ENCODE measurements at regions not wholly inside any gene's neighbourhood (a gene's known extent, or its start where the extent isn't known, plus 50 kb on each side); places are given as distances from the start of the nearest gene placed in this dataset.

GRCh38 chr21:38996355-38996754 is 186.9 kb downstream of the PSMG1 start:
- Histone ChIP-seq H3K4me1 (ENCODE audit: low read length) (no peaks in the 10 kb centered on the region), H3K9ac (ENCODE audit: low read length) (no peak overlapping the region), H3K79me2 (ENCODE audit: low read length) (no peaks in the 10 kb centered on the region), H3K4me2 (ENCODE audit: low read depth, low read length) (no peak overlapping the region), H3K36me3 (replicated peaks; ENCODE audit: insufficient read depth, low read length) (no peaks in the 10 kb centered on the region), H4K20me1 (ENCODE audit: insufficient read depth, low read length) (no peaks in the 10 kb centered on the region), H3F3A (ENCODE audit: insufficient read depth, low read length) (no peaks in the 10 kb centered on the region), H3K27ac (ENCODE audit: low read length) (no peak overlapping the region), H3K4me3 (ENCODE audit: low read length) (no peak overlapping the region), H3K27me3 (replicated peaks; ENCODE audit: insufficient read depth, low read length) (peaks cover 21% of the 10 kb centered on the region; the same call in 1 of the 2 replicates), H3K9me2 (replicated peaks; ENCODE audit: insufficient read depth, low read length) (no peaks in the 10 kb centered on the region), H3K9me3 (replicated peaks; ENCODE audit: insufficient read depth, low read length) (no peaks in the 10 kb centered on the region), H2AFZ (ENCODE audit: low read length) (no peak overlapping the region)
- DNase-seq = no peak
- TF ChIP-seq EZH2phosphoT487 (IDR thresholded peaks at IDR 0.05; ENCODE audit: low read length) = no peak
- TF ChIP-seq EZH2 (optimal IDR thresholded peaks at IDR 0.05; ENCODE audit: low read depth, low read length) = no peak
- TF ChIP-seq CTCF (IDR thresholded peaks at IDR 0.05; ENCODE audit: low read length) = no peak

GRCh38 chr21:38995731-38996130 is 187.5 kb downstream of the PSMG1 start:
- H3F3A ChIP-seq (ENCODE audit: insufficient read depth, low read length) = no peaks in the 10 kb centered on the region
- H3K4me1 ChIP-seq (ENCODE audit: low read length) = no peaks in the 10 kb centered on the region
- no peaks in the 10 kb centered on the region for H3K36me3 ChIP-seq (replicated peaks; ENCODE audit: insufficient read depth, low read length)
- no peak overlapping the region for H3K4me2 ChIP-seq (ENCODE audit: low read depth, low read length)
- TF ChIP-seq EZH2 (optimal IDR thresholded peaks at IDR 0.05; ENCODE audit: low read depth, low read length) = no peak
- no peak for TF ChIP-seq CTCF (IDR thresholded peaks at IDR 0.05; ENCODE audit: low read length)
- no peak for TF ChIP-seq EZH2phosphoT487 (IDR thresholded peaks at IDR 0.05; ENCODE audit: low read length)
- H3K9me3 ChIP-seq (replicated peaks; ENCODE audit: insufficient read depth, low read length) = no peaks in the 10 kb centered on the region
- peaks cover 26% of the 10 kb centered on the region; the same call in 1 of the 2 replicates for H3K27me3 ChIP-seq (replicated peaks; ENCODE audit: insufficient read depth, low read length)
- H4K20me1 ChIP-seq (ENCODE audit: insufficient read depth, low read length) = no peaks in the 10 kb centered on the region
- no peak overlapping the region for H2AFZ ChIP-seq (ENCODE audit: low read length)
- H3K27ac ChIP-seq (ENCODE audit: low read length) = no peak overlapping the region
- H3K9ac ChIP-seq (ENCODE audit: low read length) = no peak overlapping the region
- H3K79me2 ChIP-seq (ENCODE audit: low read length) = no peaks in the 10 kb centered on the region
- no peak overlapping the region for H3K4me3 ChIP-seq (ENCODE audit: low read length)
- no peak for DNase-seq
- H3K9me2 ChIP-seq (replicated peaks; ENCODE audit: insufficient read depth, low read length) = no peaks in the 10 kb centered on the region

- Histone ChIP-seq H3K27ac (ENCODE audit: low read length) (no peak overlapping the region), H3K4me1 (ENCODE audit: low read length) (no peaks in the 10 kb centered on the region), H3K9ac (ENCODE audit: low read length) (no peak overlapping the region), H3K4me2 (ENCODE audit: low read depth, low read length) (no peak overlapping the region), H3K4me3 (ENCODE audit: low read length) (no peak overlapping the region), H3K9me3 (replicated peaks; ENCODE audit: insufficient read depth, low read length) (no peaks in the 10 kb centered on the region), H3K9me2 (replicated peaks; ENCODE audit: insufficient read depth, low read length) (no peaks in the 10 kb centered on the region), H4K20me1 (ENCODE audit: insufficient read depth, low read length) (no peaks in the 10 kb centered on the region), H3F3A (ENCODE audit: insufficient read depth, low read length) (no peaks in the 10 kb centered on the region), H2AFZ (ENCODE audit: low read length) (no peak overlapping the region), H3K27me3 (replicated peaks; ENCODE audit: insufficient read depth, low read length) (peaks cover 31% of the 10 kb centered on the region; the same call in 1 of the 2 replicates), H3K36me3 (replicated peaks; ENCODE audit: insufficient read depth, low read length) (no peaks in the 10 kb centered on the region), H3K79me2 (ENCODE audit: low read length) (no peaks in the 10 kb centered on the region)
- no peak for TF ChIP-seq EZH2 (optimal IDR thresholded peaks at IDR 0.05; ENCODE audit: low read depth, low read length)
- no peak for DNase-seq
Observed at GRCh38 chr21:38995071-38995669, 188.1 kb downstream of the PSMG1 start.

- no peaks in the 10 kb centered on the region for H3K79me2 ChIP-seq (ENCODE audit: low read length)
- no peaks in the 10 kb centered on the region for H3F3A ChIP-seq (ENCODE audit: insufficient read depth, low read length)
- DNase-seq = no peak
- H3K4me3 ChIP-seq (ENCODE audit: low read length) = no peak overlapping the region
- H3K4me2 ChIP-seq (ENCODE audit: low read depth, low read length) = no peak overlapping the region
- TF ChIP-seq EZH2 (optimal IDR thresholded peaks at IDR 0.05; ENCODE audit: low read depth, low read length) (no peak), CTCF (IDR thresholded peaks at IDR 0.05; ENCODE audit: low read length) (no peak), EZH2phosphoT487 (IDR thresholded peaks at IDR 0.05; ENCODE audit: low read length) (no peak)
- H3K9ac ChIP-seq (ENCODE audit: low read length) = no peak overlapping the region
- H3K27me3 ChIP-seq (replicated peaks; ENCODE audit: insufficient read depth, low read length) = peaks cover 43% of the 10 kb centered on the region
- no peaks in the 10 kb centered on the region for H3K9me2 ChIP-seq (replicated peaks; ENCODE audit: insufficient read depth, low read length)
- no peaks in the 10 kb centered on the region for H3K4me1 ChIP-seq (ENCODE audit: low read length)
- no peak overlapping the region for H3K27ac ChIP-seq (ENCODE audit: low read length)
- H4K20me1 ChIP-seq (ENCODE audit: insufficient read depth, low read length) = no peaks in the 10 kb centered on the region
- no peaks in the 10 kb centered on the region for H3K36me3 ChIP-seq (replicated peaks; ENCODE audit: insufficient read depth, low read length)
- no peak overlapping the region for H2AFZ ChIP-seq (ENCODE audit: low read length)
- no peaks in the 10 kb centered on the region for H3K9me3 ChIP-seq (replicated peaks; ENCODE audit: insufficient read depth, low read length)
Observed at GRCh38 chr21:38994042-38994441, 188.3 kb downstream of the ETS2 start.

Measured in MM.1S (cell line).